ENCODE measurements at regions not wholly inside any gene's neighbourhood (a gene's known extent, or its start where the extent isn't known, plus 50 kb on each side); places are given as distances from the start of the nearest gene placed in this dataset.
"Not testable (repeated sequence)": the region's sequence is repeated elsewhere in the genome, so short reads cannot be mapped to it uniquely, and the experiment has no call there.

DNA sequence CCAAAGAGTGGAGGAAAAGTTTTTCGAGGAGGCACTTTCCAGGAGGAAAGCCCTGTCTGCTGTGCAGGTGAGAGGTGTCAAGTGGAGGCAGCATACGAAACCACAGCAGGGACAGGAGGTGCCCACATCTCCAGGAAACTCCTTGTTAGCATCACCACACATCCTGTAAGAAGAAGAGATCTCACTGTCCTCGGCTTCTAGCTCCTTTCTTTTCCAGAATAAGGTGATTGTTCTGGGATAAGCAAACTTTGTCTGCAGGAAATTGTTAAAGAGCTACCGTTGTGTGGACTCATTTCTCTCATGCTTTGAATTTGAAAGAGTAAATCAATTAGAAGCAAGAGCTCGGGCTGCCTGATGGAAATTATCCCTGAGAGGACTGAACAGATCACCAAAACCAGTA, 269.4 kb downstream of the CXCL12 start:
- Histone ChIP-seq H3K9me3 (replicated peaks; ENCODE audit: low read length) (no peaks in the 10 kb centered on the region), H3K9ac (ENCODE audit: low read depth, low read length) (no peak overlapping the region), H3K27me3 (ENCODE audit: control insufficient read depth, insufficient read depth, low read length) (peaks cover 35% of the 10 kb centered on the region), H3K36me3 (ENCODE audit: insufficient read depth, low read length) (no peaks in the 10 kb centered on the region), H3K4me1 (ENCODE audit: control insufficient read depth, insufficient read depth, low read length) (no peaks in the 10 kb centered on the region), H3K4me2 (ENCODE audit: low read length) (no peak overlapping the region), H3K4me3 (ENCODE audit: low read length) (no peak overlapping the region)

GRCh38 chr10:44114441-44114840, 270.5 kb downstream of the CXCL12 start:
- Histone ChIP-seq H3K9ac (ENCODE audit: low read depth, low read length) (no peak overlapping the region), H3K27me3 (ENCODE audit: control insufficient read depth, insufficient read depth, low read length) (peaks cover 29% of the 10 kb centered on the region), H3K9me3 (replicated peaks; ENCODE audit: low read length) (no peaks in the 10 kb centered on the region), H3K4me2 (ENCODE audit: low read length) (no peak overlapping the region), H3K4me1 (ENCODE audit: control insufficient read depth, insufficient read depth, low read length) (no peaks in the 10 kb centered on the region), H3K36me3 (ENCODE audit: insufficient read depth, low read length) (no peaks in the 10 kb centered on the region), H3K4me3 (ENCODE audit: low read length) (no peak overlapping the region)

- H3K4me2 ChIP-seq (ENCODE audit: low read length); H3K4me1 ChIP-seq (ENCODE audit: control insufficient read depth, insufficient read depth, low read length); H3K9me3 ChIP-seq (replicated peaks; ENCODE audit: low read length); H3K36me3 ChIP-seq (ENCODE audit: insufficient read depth, low read length); H3K4me3 ChIP-seq (ENCODE audit: low read length); H3K9ac ChIP-seq (ENCODE audit: low read depth, low read length): not testable (repeated sequence)
- H3K27me3 ChIP-seq (ENCODE audit: control insufficient read depth, insufficient read depth, low read length) = peaks cover 21% of the 10 kb centered on the region
Observed at GRCh38 chr10:44112280-44112679, 272.6 kb downstream of the CXCL12 start.

DNA sequence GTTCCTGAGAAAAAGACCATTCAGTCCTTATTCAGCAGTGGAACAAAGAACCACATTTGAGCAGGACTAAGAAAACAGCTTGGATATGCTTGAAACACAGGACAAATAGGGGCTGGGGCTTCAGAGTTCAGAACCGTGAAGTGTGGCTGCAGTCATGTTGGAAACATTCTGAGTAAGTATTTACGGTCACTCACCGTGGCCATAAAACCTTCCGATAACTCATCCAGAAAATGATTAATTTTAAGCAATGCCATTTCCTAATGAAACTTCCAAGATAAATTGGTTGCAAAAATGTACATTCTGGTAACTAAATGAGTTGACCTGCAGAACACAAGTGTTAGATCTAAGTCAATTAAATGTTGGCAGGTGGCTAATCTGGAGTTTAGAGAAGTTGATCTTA, 279.2 kb downstream of the CXCL12 start:
- H3K36me3 ChIP-seq (ENCODE audit: insufficient read depth, low read length) = no peaks in the 10 kb centered on the region
- H3K9ac ChIP-seq (ENCODE audit: low read depth, low read length) = no peak overlapping the region
- no peaks in the 10 kb centered on the region for H3K27me3 ChIP-seq (ENCODE audit: control insufficient read depth, insufficient read depth, low read length)
- no peak overlapping the region for H3K4me3 ChIP-seq (ENCODE audit: low read length)
- H3K9me3 ChIP-seq (replicated peaks; ENCODE audit: low read length) = no peaks in the 10 kb centered on the region
- no peaks in the 10 kb centered on the region for H3K4me1 ChIP-seq (ENCODE audit: control insufficient read depth, insufficient read depth, low read length)
- H3K4me2 ChIP-seq (ENCODE audit: low read length) = no peak overlapping the region

DNA sequence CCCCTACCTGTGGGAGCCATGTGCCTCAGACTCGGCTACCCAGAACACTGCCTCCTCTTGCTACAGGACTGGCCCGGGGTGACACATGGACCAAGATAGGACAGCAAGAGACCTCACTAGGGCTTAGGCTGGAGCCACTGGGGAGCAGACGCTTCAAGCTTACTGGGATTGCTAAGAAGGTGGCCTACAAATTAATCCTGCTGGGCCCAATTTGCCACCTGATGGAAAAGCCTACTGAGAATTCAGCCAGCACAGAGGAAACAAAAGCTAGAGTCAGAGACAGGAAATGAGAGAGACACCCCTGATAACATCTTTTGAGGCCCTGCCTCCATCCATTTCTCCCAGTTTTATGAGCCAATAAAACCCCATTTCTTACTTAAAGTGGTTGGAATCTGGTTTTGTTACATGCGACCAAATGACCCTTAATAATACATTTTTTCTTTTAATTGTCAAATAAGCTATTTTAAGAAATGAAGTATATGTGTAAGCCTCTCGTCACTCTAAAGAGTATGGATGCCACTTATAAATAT, 282.1 kb downstream of the CXCL12 start:
- H3K27me3 ChIP-seq (ENCODE audit: control insufficient read depth, insufficient read depth, low read length) = no peaks in the 10 kb centered on the region
- no peaks in the 10 kb centered on the region for H3K4me1 ChIP-seq (ENCODE audit: control insufficient read depth, insufficient read depth, low read length)
- no peaks in the 10 kb centered on the region for H3K36me3 ChIP-seq (ENCODE audit: insufficient read depth, low read length)
- H3K9ac ChIP-seq (ENCODE audit: low read depth, low read length) = no peak overlapping the region
- no peak overlapping the region for H3K4me2 ChIP-seq (ENCODE audit: low read length)
- H3K4me3 ChIP-seq (ENCODE audit: low read length) = no peak overlapping the region
- H3K9me3 ChIP-seq (replicated peaks; ENCODE audit: low read length) = no peaks in the 10 kb centered on the region

DNA sequence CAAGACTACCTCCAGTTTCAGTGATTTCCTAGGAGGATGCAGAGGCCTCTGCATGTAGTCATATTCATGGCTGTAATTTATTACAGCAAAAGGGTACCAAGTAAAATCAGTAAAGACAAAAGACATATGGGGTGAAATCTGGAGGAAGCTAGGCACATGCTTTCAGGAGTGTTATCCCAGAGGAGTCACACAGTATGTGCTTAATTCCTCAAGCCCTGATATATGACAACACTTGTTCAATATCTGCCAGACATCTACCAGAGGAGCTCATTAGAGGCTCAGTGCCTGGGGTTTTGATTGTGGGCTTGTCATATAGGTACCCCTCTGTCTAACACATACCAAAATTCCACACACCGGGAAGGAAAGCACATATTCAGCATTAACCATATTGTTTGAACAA, 283.8 kb downstream of the CXCL12 start:
- no peaks in the 10 kb centered on the region for H3K4me1 ChIP-seq (ENCODE audit: control insufficient read depth, insufficient read depth, low read length)
- H3K4me2 ChIP-seq (ENCODE audit: low read length) = no peak overlapping the region
- no peaks in the 10 kb centered on the region for H3K27me3 ChIP-seq (ENCODE audit: control insufficient read depth, insufficient read depth, low read length)
- no peaks in the 10 kb centered on the region for H3K36me3 ChIP-seq (ENCODE audit: insufficient read depth, low read length)
- no peaks in the 10 kb centered on the region for H3K9me3 ChIP-seq (replicated peaks; ENCODE audit: low read length)
- no peak overlapping the region for H3K4me3 ChIP-seq (ENCODE audit: low read length)
- no peak overlapping the region for H3K9ac ChIP-seq (ENCODE audit: low read depth, low read length)

DNA sequence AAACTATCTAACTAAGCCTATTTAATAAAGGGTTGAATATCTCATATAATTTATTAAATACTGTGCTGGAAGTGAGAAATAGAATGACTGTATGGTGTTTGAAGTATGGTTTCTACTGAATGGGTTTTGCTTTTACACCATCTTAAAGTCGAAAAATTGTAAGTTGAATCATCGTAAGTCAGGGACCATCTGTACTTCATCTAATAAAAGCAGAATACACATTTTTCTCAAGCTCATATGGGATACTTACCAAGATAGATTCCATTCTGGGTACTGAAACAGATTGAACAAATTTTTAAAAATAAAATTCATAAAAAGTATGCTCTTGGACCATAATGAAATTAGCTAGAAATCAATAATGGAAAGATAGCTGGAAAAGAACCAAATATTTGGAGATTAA, 285.4 kb downstream of the CXCL12 start:
- Histone ChIP-seq H3K4me3 (ENCODE audit: low read length) (no peak overlapping the region), H3K4me2 (ENCODE audit: low read length) (no peak overlapping the region), H3K27me3 (ENCODE audit: control insufficient read depth, insufficient read depth, low read length) (no peaks in the 10 kb centered on the region), H3K9me3 (replicated peaks; ENCODE audit: low read length) (no peaks in the 10 kb centered on the region), H3K36me3 (ENCODE audit: insufficient read depth, low read length) (no peaks in the 10 kb centered on the region), H3K9ac (ENCODE audit: low read depth, low read length) (no peak overlapping the region), H3K4me1 (ENCODE audit: control insufficient read depth, insufficient read depth, low read length) (no peaks in the 10 kb centered on the region)

DNA sequence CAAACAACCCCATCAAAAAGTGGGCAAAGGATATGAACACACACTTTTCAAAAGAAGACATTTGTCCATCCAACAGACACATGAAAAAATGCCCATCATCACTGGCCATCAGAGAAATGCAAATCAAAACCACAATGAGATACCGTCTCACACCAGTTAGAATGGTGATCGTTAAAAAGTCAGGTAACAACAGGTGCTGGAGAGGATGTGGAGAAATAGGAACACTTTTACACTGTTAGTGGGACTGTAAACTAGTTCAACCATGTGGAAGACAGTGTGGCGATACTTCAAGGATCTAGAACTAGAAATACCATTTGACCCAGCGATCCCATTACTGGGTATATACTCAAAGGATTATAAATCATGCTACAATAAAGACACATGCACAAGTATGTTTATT, 288.7 kb downstream of the CXCL12 start:
- H3K4me3 ChIP-seq (ENCODE audit: low read length); H3K9me3 ChIP-seq (replicated peaks; ENCODE audit: low read length); H3K36me3 ChIP-seq (ENCODE audit: insufficient read depth, low read length); H3K27me3 ChIP-seq (ENCODE audit: control insufficient read depth, insufficient read depth, low read length); H3K4me2 ChIP-seq (ENCODE audit: low read length); H3K4me1 ChIP-seq (ENCODE audit: control insufficient read depth, insufficient read depth, low read length); H3K9ac ChIP-seq (ENCODE audit: low read depth, low read length): not testable (repeated sequence)

GRCh38 chr10:44089671-44090070, 295.2 kb downstream of the CXCL12 start:
- no peaks in the 10 kb centered on the region for H3K27me3 ChIP-seq (ENCODE audit: control insufficient read depth, insufficient read depth, low read length)
- H3K4me1 ChIP-seq (ENCODE audit: control insufficient read depth, insufficient read depth, low read length) = no peaks in the 10 kb centered on the region
- H3K9me3 ChIP-seq (replicated peaks; ENCODE audit: low read length) = no peaks in the 10 kb centered on the region
- no peak overlapping the region for H3K9ac ChIP-seq (ENCODE audit: low read depth, low read length)
- no peak overlapping the region for H3K4me2 ChIP-seq (ENCODE audit: low read length)
- H3K36me3 ChIP-seq (ENCODE audit: insufficient read depth, low read length) = no peaks in the 10 kb centered on the region
- no peak overlapping the region for H3K4me3 ChIP-seq (ENCODE audit: low read length)

- Histone ChIP-seq H3K4me3 (ENCODE audit: low read length) (no peak overlapping the region), H3K4me1 (ENCODE audit: control insufficient read depth, insufficient read depth, low read length) (no peaks in the 10 kb centered on the region), H3K9me3 (replicated peaks; ENCODE audit: low read length) (no peaks in the 10 kb centered on the region), H3K27me3 (ENCODE audit: control insufficient read depth, insufficient read depth, low read length) (peaks cover 6% of the 10 kb centered on the region), H3K9ac (ENCODE audit: low read depth, low read length) (no peak overlapping the region), H3K36me3 (ENCODE audit: insufficient read depth, low read length) (no peaks in the 10 kb centered on the region), H3K4me2 (ENCODE audit: low read length) (no peak overlapping the region)
Observed at GRCh38 chr10:44087403-44087802, 297.5 kb downstream of the CXCL12 start.

DNA sequence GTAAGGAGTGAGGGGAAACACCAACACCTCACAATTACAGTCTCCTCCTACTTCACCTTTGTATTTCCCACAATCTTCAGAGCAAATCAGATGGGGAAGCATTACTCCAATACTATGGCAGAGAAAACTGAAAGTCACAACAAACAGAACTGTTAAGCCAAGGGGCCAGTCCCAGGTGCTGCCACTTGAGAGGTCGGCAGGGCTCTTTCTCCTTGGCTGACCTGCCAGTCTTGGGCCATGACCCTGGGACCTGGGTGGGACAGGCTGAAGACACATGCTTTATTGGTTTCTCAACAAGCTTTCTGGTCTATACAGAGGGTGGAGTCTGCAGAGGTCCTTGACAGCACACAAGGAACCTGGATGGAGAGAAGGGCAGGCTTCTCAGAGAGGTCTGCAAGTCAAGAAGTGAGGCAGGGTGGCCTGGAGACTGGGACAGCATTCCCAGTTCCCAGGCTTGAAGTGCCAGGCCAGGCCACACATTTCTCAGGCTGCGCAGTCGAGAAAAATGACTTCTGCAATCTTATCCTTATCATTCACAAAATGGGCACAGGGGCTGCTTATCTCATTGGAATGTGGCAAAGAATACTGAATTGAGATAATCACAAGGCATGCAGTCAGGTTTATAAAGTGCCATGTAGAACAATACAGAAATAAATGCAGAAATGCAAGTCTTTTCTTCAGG, 301.0 kb downstream of the CXCL12 start:
- H3K36me3 ChIP-seq (ENCODE audit: insufficient read depth, low read length) = no peaks in the 10 kb centered on the region
- no peaks in the 10 kb centered on the region for H3K9me3 ChIP-seq (replicated peaks; ENCODE audit: low read length)
- no peak overlapping the region for H3K4me2 ChIP-seq (ENCODE audit: low read length)
- H3K4me3 ChIP-seq (ENCODE audit: low read length) = no peak overlapping the region
- H3K4me1 ChIP-seq (ENCODE audit: control insufficient read depth, insufficient read depth, low read length) = no peaks in the 10 kb centered on the region
- H3K9ac ChIP-seq (ENCODE audit: low read depth, low read length) = no peak overlapping the region
- H3K27me3 ChIP-seq (ENCODE audit: control insufficient read depth, insufficient read depth, low read length) = peaks cover 6% of the 10 kb centered on the region

DNA sequence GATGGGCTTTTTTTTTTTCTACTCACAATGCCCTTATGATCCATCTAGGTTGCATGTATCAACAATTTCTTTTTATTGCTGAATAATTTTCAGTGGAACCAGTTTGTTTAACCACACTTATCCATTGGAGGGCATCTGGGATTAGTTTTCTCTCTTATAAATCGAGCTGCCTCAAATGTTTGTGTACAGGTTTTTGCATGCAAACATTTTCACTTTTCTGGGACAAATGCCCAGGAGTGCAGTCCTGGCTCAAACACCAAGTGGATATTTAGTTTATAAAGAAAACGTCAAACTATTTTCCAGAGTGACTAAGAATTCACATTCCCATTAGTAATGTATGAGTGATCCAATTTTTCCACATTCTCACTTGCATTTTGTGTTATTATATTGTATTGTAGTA, 313.4 kb downstream of the CXCL12 start:
- no peak overlapping the region for H3K9ac ChIP-seq (ENCODE audit: low read depth, low read length)
- no peak overlapping the region for H3K4me2 ChIP-seq (ENCODE audit: low read length)
- no peak overlapping the region for H3K4me3 ChIP-seq (ENCODE audit: low read length)
- peaks cover 14% of the 10 kb centered on the region for H3K27me3 ChIP-seq (ENCODE audit: control insufficient read depth, insufficient read depth, low read length)
- no peaks in the 10 kb centered on the region for H3K36me3 ChIP-seq (ENCODE audit: insufficient read depth, low read length)
- H3K4me1 ChIP-seq (ENCODE audit: control insufficient read depth, insufficient read depth, low read length) = no peaks in the 10 kb centered on the region
- H3K9me3 ChIP-seq (replicated peaks; ENCODE audit: low read length) = peaks cover 4% of the 10 kb centered on the region

Data from skeletal muscle satellite cell (primary cell).